ENCODE measurements at regions not wholly inside any gene's neighbourhood (a gene's known extent, or its start where the extent isn't known, plus 50 kb on each side); places are given as distances from the start of the nearest gene placed in this dataset.

- TF ChIP-seq, protein P1, sequence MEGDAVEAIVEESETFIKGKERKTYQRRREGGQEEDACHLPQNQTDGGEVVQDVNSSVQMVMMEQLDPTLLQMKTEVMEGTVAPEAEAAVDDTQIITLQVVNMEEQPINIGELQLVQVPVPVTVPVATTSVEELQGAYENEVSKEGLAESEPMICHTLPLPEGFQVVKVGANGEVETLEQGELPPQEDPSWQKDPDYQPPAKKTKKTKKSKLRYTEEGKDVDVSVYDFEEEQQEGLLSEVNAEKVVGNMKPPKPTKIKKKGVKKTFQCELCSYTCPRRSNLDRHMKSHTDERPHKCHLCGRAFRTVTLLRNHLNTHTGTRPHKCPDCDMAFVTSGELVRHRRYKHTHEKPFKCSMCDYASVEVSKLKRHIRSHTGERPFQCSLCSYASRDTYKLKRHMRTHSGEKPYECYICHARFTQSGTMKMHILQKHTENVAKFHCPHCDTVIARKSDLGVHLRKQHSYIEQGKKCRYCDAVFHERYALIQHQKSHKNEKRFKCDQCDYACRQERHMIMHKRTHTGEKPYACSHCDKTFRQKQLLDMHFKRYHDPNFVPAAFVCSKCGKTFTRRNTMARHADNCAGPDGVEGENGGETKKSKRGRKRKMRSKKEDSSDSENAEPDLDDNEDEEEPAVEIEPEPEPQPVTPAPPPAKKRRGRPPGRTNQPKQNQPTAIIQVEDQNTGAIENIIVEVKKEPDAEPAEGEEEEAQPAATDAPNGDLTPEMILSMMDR (IDR thresholded peaks at IDR 0.05): no peak
- TF ChIP-seq POLR2AphosphoS2 (conservative IDR thresholded peaks at IDR 0.05; ENCODE audit: low read length): no peak
- TF ChIP-seq POLR2A (IDR thresholded peaks at IDR 0.05; ENCODE audit: low read length): no peak
- no peak for TF ChIP-seq GATA3 (IDR thresholded peaks at IDR 0.05; ENCODE audit: borderline replicate concordance)
- no peak for TF ChIP-seq CHD4 (IDR thresholded peaks at IDR 0.05; ENCODE audit: borderline replicate concordance)
- no peak for TF ChIP-seq EP300 (IDR thresholded peaks at IDR 0.05)
- TF ChIP-seq HDAC2 (IDR thresholded peaks at IDR 0.05): no peak
- TF ChIP-seq PBX3 (IDR thresholded peaks at IDR 0.05): no peak
- no peak for TF ChIP-seq RAD21 (conservative IDR thresholded peaks at IDR 0.05 in 1 of 2, IDR thresholded peaks at IDR 0.05 in 1 of 2)
- no peak for TF ChIP-seq CHD2 (IDR thresholded peaks at IDR 0.05; ENCODE audit: low read length, partially characterized antibody)
Observed at GRCh38 chr3:127501177-127501576, 89.4 kb downstream of the TPRA1 start.
